GM18907 (cell line): ENCODE measurements at regions not wholly inside any gene's neighbourhood (a gene's known extent, or its start where the extent isn't known, plus 50 kb on each side); places are given as distances from the start of the nearest gene placed in this dataset.

Experiments
- ATAC-seq: cut with Tn5 transposase; IDR thresholded peaks from one replicate; pipeline ENCODE4 v1.9.1; 2021; ENCODE audit warnings: mild to moderate bottlenecking, moderate library complexity; ENCODE audit not compliant: unreplicated experiment

GRCh38 chr12:65651060-65651459 lies 173.2 kb upstream of the HMGA2 start:
- no peak for ATAC-seq

GRCh38 chr12:65653321-65653720 lies 171.0 kb upstream of the HMGA2 start:
- ATAC-seq, result no peak

- ATAC-seq, result no peak
Observed at GRCh38 chr12:65653946-65654629, 170.2 kb upstream of the HMGA2 start.

- no peak for ATAC-seq
Observed at GRCh38 chr12:65655074-65655493, 169.2 kb upstream of the HMGA2 start.

DNA sequence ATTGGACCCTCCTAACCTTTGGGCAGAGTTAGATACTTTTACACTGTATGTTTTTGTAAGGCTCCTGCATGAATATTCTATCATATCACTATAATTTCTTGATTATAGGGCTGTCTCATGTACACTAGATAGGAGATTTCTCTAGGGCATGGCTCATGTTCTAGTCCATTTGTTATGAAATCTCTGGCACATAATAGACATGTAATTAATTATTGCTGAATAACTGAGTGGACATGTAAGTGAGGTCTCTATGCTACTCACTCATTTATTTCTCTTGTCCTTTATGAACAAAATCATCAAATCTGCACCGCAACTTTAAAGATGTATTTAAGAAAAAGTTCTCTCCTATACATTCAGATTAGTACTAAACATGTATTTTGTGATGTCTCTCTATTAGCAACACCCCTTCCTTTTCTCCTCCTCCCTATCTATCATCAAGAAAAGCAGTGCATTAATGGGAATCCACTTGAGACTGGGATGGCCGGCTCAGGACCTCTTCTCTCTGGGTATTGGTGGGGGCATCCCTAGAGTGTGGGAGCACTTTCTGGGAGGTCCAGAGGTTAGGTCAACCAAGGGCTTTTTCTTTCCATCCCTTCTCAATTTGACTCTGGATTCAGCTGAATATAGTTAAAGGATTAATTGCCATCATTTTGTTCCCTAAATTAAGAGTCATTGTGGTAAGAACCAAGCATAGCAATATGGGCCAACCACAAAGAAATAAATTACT lies 168.0 kb upstream of the HMGA2 start:
- ATAC-seq, result no peak

DNA sequence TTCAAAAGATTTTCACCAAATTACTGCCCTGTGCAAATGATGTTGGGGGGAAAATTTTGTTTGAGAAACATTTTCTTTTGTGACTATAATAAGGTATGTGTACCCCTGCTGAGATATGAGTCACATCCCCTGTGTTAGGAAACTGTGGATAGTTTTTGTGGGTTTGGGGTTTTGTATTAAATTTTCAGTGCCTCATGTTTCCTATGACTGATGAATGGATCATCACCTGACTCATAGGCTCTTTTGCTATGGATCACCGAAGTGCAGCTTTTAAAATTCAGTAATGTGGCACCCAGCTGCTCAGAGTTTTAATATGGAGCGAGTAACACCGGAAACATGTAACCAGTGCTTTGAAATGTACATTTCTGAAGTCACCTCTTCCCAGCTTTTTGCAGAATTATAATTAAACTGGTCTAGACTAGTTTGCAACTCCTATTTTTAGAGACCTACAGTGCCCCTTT lies 167.4 kb upstream of the HMGA2 start:
- ATAC-seq, result no peak

DNA sequence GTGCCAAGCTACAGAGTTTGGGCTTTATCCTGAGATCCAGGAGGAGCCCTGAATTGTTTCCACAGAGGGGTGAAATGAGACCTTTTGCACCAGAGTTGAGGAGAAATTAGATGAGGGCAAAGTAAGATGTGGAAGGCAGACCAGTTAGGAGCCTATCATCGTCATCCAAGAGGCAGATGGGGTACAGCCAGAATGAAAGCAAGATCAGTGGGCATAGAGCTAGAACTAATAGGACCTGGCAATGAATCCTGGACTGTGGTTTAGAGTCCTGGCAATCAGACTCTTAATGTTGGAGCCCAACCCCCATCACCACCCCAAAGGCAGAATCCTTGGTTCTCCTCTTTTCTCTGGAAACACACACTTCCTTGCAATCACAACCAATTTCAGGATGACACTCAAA lies 166.6 kb upstream of the HMGA2 start:
- no peak for ATAC-seq

DNA sequence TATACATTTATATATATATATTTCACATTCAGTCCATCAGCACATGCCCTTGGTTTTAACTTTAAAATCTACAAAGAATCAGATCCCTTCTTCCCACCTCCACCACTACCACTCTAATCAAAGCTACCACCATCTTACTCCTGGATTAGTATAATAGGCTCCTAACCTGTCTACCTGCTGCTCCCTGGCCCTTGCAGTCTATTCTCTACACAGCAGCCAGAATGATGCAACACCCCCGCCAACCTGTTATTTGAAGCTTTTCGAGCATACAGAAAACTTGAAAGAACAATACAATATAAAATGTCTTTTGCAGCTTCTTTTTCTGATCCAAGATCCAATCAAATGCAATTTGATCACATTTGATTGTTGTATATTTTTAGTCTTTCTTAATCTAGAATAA lies 165.9 kb upstream of the HMGA2 start:
- no peak for ATAC-seq

GRCh38 chr12:65659681-65660080 lies 164.6 kb upstream of the HMGA2 start:
- ATAC-seq, result no peak

DNA sequence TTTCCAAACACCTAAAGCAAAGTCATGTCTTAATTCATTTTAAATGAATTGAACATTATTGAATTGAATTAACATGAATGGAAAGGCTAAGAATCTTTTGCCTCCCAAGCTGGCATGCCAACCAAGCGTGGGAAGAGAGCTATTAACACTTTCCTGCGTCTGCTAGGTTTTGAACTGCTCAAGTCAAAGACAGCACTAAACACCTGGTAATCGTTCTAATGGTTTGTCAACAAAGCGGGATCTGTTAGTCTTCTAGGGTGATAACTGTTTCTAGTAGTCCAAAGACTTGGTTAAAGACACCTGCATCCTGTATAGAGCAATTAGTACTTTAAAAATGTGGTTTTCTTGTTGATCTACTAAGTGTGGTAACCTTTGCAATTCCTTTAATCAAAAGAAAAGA lies 164.2 kb upstream of the HMGA2 start:
- ATAC-seq, result no peak

- no peak for ATAC-seq
Observed at GRCh38 chr12:65660836-65661235, 163.4 kb upstream of the HMGA2 start.

DNA sequence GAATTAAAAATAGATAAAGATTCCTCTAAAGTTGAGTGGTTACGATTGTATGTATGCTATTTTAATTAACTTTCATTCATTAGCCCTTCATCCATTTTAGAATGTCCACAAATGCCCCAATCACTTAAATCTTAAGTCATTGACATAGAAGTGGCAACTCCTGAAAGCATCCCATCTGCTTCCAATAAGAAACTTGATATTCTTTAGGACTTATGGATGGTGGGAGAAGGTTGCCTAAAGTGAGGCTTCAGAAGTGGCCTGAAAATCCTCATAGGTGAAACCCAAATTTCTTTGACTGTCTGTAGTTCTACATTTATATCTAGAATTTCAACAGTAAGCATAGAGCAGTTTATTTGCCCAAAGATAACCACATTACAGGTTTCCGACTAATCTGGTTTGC lies 161.7 kb upstream of the HMGA2 start:
- ATAC-seq, result no peak

GRCh38 chr12:65663097-65663496 lies 161.2 kb upstream of the HMGA2 start:
- no peak for ATAC-seq

DNA sequence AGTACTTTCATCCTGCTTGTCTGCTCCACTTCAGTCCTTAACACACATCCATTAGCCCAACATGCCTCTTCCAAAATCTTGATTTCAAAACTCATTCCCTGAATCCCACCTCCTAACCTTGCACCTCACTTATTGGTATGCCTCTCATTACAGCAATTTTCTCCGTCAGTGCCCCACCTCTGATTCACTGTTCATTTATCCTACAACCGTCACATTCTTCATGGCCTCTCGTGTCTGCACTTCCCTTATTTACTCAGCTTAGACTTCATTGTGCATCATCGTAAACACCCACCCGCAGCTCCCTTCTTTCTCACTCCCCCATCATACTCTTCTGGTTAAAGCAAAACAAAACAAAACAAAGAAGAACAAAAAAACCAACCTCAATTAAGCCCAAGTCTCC lies 160.6 kb upstream of the HMGA2 start:
- ATAC-seq, result no peak

- no peak for ATAC-seq
Observed at GRCh38 chr12:65664715-65665250, 159.5 kb upstream of the HMGA2 start.

GRCh38 chr12:65665817-65666216 lies 158.5 kb upstream of the HMGA2 start:
- no peak for ATAC-seq

DNA sequence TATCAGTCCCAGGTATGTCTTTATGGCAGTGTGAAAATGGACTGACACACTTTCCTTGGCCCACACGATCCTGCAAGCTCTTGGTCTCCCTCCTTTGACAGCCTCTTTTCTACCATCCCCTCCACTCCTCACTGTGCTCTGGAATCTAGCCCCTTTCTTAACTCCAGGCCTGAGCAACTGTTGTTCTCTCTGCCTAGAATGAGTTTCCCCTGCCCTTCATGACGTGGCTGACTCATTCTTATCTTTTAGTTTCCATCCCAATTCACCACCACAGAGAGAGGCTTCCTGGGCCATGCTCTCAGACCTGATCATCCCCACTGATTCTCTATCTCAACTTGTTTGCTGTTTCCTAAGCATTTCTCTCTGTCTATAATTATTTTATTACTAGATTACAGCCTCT lies 157.4 kb upstream of the HMGA2 start:
- ATAC-seq, result no peak

DNA sequence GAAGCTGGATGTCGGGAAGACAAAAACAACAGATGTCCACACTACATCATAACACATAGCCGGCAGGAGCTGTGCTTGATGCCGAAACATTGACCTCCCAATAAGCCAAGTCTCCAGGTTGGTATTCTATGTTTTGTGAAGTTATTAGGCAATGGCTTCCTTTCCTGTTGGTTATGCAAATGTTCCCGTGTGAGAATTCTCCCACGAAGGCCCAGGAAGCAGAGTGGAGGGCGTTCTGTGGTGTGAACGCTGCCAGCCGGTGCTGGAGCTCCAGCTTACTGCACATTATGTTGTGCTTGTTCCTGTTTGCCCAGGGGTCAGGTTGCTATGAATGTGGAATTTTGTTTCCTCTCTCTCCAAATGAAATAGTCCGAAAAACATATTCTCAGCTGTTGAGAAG lies 156.4 kb upstream of the HMGA2 start:
- no peak for ATAC-seq

GRCh38 chr12:65668981-65669695 lies 155.1 kb upstream of the HMGA2 start:
- no peak for ATAC-seq

- no peak for ATAC-seq
Observed at GRCh38 chr12:65670775-65671174, 153.5 kb upstream of the HMGA2 start.

DNA sequence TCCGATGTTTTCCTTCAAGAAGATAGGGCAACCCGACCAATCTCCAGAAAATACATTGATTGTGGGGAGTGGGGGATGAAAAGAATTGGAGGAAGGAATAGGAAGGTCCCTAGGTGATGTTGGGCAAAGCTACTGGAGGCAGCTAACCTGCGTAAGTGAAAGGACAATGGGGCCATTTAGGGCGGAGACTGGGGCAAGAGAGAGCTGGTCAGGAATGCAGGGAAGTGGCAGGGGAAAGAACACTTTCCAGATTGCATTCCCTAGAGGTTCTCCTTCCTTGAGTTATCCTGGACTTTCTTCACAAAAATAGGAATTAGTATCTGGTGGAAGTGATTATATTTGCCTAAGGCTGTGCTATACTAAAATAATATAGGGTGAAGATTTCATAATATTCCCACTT lies 151.8 kb upstream of the HMGA2 start:
- no peak for ATAC-seq
